GM12878 (cell line): ENCODE measurements at regions not wholly inside any gene's neighbourhood (a gene's known extent, or its start where the extent isn't known, plus 50 kb on each side); places are given as distances from the start of the nearest gene placed in this dataset.

Source experiments
- ATF3 ChIP-seq: IDR thresholded peaks from 2 replicates; pipeline ENCODE4 v1.6.1; 2011; ENCODE audit warnings: low read depth, mild to moderate bottlenecking, low read length, moderate library complexity, borderline replicate concordance; ENCODE audit errors: extremely low read depth
- BRCA1 ChIP-seq: IDR thresholded peaks from 2 replicates; pipeline ENCODE4 v1.6.1; 2011; ENCODE audit warnings: low read depth, low read length, improper control_type of control experiment
- CBX5 ChIP-seq: sonication (generic); IDR thresholded peaks from 2 replicates; pipeline ENCODE4 v1.6.1; 2016; ENCODE audit warnings: low read depth, moderate library complexity, mild to moderate bottlenecking, inconsistent platforms
- CTCF ChIP-seq, 3 experiments: IDR thresholded peaks in 2 of 3; conservative IDR thresholded peaks in 1 of 3; 2 replicates each; pipeline ENCODE4 v1.5.1; 2011; ENCODE audit warnings: low read depth in 3 of 3, low read length in 3 of 3, mild to moderate bottlenecking in 3 of 3, control low read depth in 2 of 3, moderate library complexity in 2 of 3, inconsistent platforms in 1 of 3, mixed read lengths in 1 of 3; ENCODE audit not compliant: control insufficient read depth in 2 of 3, insufficient read depth in 1 of 3; ENCODE audit errors: extremely low read depth in 1 of 3
- POLR2A ChIP-seq: IDR thresholded peaks from 2 replicates; pipeline ENCODE4 v1.6.1; 2011; ENCODE audit warnings: low read depth, mild to moderate bottlenecking, low read length
- POLR2AphosphoS5 ChIP-seq: IDR thresholded peaks from 2 replicates; pipeline ENCODE4 v1.6.1; 2011; ENCODE audit warnings: mild to moderate bottlenecking, low read length, inconsistent platforms
- RCOR1 ChIP-seq: conservative IDR thresholded peaks from 2 replicates; pipeline ENCODE4 v1.6.1; 2012; ENCODE audit warnings: low read depth, low read length, improper control_type of control experiment
- SKIL ChIP-seq: fragments of 450-650 bp; IDR thresholded peaks from 2 replicates; pipeline ENCODE4 v1.6.1; 2017; ENCODE audit warnings: mild to moderate bottlenecking, low read depth, inconsistent platforms; ENCODE audit not compliant: poor library complexity, severe bottlenecking
- SRF ChIP-seq, 2 experiments: IDR thresholded peaks; 2 replicates each; pipeline ENCODE4 v1.6.1; 2011; ENCODE audit warnings: low read depth in 2 of 2, low read length in 2 of 2, mild to moderate bottlenecking in 1 of 2, moderate library complexity in 1 of 2
- TCF7 ChIP-seq: IDR thresholded peaks from 2 replicates; pipeline ENCODE4 v1.6.1; 2014; ENCODE audit warnings: antibody characterized with exemption, borderline replicate concordance

- no peak for TF ChIP-seq CTCF (IDR thresholded peaks at IDR 0.05 in 2 of 3, conservative IDR thresholded peaks at IDR 0.05 in 1 of 3; ENCODE audit: control insufficient read depth in 2 of 3, extremely low read depth in 1 of 3, insufficient read depth in 1 of 3, low read depth in 3 of 3, low read length in 3 of 3)
- no peak for TF ChIP-seq POLR2A
- no peak for TF ChIP-seq ATF3
- TF ChIP-seq CBX5, result no peak
- TF ChIP-seq RCOR1, result no peak
- TF ChIP-seq SKIL, result no peak
- TF ChIP-seq BRCA1, result no peak
- TF ChIP-seq TCF7, result no peak
- TF ChIP-seq SRF (IDR thresholded peaks at IDR 0.05; ENCODE audit: low read depth in 2 of 2, low read length in 2 of 2), result no peak
- TF ChIP-seq POLR2AphosphoS5, result no peak
These were observed 161.1 kb downstream of the CSNK1G3 start for GRCh38 chr5:123673107-123673506.
